Raji (cell line): ENCODE measurements at regions not wholly inside any gene's neighbourhood (a gene's known extent, or its start where the extent isn't known, plus 50 kb on each side); places are given as distances from the start of the nearest gene placed in this dataset.

ENCODE experiments used
- POLR2A ChIP-seq: IDR thresholded peaks from 2 replicates; pipeline ENCODE4 v1.6.1; 2011; ENCODE audit warnings: low read depth, low read length, control low read depth; ENCODE audit not compliant: insufficient read depth

DNA sequence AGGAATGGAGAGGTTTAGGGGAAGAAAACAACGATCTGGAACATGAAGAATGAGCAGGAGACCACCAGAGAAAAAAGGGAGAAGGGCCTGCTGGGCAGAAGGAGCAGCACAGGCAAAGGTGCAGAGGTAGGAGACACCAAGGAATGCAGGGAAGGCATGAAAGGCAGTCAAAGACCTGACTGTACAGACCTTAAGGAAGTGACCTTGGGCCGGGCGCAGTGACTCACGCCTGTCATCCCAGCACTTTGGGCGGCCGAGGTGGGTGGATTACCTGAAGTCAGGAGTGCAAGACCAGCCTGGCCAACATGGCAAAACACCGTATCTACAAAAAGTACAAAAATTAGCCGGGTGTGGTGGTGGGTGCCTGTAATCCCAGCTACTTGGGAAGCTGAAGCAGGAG is 157.7 kb upstream of the ATP10A start:
- TF ChIP-seq POLR2A = no peak

DNA sequence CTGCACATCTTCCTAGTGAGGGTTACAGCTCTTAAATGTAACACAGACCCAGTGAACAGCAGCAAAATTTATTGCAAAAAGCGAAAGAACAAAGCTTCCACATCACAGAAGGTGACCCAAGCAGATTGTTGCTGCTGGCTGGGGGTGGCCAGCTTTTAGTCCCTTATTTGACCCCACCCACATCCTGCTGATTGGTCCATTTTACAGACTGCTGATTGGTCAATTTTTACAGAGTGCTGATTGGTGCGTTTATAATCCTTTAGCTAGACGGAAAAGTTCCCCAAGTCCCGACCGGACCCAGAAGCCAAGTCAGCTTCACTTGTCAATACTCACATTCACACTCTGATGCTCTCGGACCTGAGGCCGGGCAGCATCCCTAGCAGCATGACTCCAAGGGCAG is 154.5 kb upstream of the ATP10A start:
- TF ChIP-seq POLR2A = no peak

DNA sequence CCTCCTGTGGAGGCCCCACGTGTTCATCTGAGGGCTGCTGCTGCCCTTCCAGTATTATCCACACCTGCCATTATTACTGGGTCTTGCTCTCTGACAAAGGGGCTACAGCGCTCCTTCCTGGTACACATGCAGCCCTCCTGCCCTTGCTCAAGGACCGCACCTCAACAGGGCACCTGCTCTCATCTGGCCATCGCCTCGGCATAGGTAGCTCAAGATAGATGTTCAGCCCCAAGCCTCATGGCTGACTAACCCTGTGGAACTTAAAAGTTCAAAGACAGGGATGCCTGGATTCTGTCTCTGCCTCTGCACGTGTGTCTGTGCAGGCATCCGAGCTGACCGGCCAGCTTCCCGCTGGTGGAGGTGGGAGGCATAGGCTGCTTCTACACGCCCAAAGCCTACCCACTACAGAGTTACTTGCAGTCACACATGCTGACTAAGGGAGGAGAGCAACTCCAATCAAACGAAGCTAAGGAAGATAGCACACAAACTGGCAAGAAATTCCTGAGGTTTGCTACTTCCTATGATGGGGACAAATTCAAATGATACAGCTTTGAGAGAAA is 152.5 kb upstream of the ATP10A start:
- TF ChIP-seq POLR2A = no peak

DNA sequence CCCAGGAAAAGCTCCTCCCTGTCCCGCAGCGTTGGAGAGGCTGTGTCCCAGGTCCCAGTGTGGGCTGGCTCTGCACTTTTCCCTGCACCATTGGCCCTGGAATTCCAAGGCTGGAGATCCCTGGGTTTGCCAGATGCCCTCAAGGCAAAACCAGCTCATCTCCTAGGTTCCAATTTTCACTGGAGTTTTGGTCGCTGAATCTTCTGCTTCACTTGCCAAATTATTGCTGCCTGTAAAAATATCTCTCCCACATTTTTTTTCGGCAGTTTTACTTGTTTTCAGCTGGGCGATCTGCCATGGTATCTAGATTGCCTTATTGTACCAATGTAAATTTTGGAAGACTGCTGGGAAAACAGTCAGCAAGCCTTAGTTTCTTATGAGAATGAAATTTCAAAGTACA is 150.9 kb upstream of the ATP10A start:
- no peak for TF ChIP-seq POLR2A

DNA sequence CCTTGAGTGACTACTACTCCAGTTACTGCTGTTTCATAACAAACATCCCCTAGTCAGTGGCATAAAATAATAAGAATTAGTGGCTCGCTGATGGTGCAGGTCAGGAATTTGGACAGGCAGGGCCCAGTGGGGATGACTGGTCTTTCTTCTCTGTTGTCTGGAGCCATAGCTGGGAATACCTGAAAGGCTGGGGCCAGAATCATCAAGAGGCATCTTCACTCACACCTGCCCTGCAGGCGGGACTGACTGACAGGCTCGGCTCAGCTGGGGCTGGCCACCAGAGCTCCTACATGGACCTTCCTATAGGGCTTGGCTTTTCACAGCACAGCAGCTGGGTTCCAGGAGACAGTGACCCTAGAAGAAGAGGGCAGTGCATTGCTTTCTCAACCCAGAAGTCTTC is 148.8 kb upstream of the ATP10A start:
- no peak for TF ChIP-seq POLR2A

DNA sequence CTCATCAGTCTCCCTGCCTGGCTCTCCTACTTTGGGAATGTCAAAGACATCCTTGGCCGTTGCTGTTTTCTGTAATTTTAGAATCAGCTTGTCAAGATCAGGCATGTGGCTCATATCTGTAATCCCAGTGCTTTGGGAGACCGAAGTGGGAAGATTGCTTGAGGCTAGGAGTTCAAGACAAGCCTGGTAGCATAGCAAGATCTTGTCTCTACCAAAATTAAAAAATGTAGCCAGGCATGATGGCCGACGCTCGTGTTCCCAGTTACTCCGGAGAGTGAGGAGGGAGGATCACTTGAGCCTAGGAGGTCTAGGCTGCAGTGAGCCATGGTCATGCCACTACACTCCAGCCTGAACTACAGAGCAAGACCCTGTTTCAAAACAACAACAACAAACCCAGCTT is 144.0 kb upstream of the ATP10A start:
- TF ChIP-seq POLR2A = no peak

DNA sequence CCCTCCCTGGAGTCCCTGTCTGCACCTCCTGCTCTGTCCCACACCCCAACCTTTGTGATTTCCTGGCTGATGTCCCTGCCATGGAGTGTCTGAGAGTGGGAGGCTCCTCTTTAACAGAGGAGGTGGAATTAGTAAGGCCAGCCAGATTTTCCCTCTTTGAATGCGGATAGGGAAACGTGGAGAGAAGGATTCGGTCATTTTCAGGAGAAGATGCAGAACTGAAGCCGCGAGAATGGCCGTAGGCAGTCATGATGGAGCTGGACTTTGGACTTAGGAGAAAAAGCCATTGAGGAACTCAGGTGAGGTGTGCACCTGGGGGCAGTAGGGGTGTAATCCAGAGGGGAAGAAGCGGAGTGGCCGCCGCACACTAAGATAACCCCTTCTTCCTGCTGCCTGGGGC is 138.1 kb upstream of the ATP10A start:
- no peak for TF ChIP-seq POLR2A

DNA sequence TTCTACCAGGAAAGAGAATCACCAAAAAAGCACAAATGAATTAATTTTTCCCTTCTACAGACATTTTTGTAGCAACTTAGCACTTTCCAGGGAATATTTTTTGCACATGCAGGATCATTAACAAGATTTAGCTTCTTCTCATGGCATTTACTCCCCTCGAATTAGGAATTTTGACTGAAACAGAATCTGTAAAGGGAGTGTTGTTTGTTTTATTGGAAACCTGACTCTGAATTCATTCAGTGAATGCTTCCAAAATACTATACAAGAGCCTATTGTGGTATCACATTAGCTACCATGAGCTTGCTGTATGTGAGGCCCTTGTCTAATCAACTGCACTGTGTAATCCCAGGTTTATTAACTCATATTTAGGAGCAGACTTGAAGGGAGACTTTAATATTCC is 130.4 kb upstream of the ATP10A start:
- TF ChIP-seq POLR2A = no peak

DNA sequence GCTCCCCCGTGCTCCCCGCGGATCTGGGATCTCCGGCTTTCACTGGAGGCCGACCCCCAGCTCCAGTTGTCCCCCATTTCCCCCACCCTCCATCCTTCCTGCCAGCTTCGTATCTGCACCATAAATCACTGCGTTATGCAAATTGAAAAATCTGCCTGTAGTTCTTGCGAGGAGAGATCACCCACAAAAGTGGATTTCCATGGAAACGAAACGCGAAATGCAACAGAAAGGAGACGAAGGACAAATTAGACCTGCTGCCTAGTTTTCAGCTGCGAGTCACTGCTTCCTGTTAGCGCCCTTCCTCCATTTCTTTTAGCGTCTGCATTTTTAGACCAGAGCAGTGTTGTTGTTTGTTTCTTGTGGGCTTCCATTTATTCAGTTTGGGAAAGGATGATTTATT is 127.1 kb upstream of the ATP10A start:
- no peak for TF ChIP-seq POLR2A

DNA sequence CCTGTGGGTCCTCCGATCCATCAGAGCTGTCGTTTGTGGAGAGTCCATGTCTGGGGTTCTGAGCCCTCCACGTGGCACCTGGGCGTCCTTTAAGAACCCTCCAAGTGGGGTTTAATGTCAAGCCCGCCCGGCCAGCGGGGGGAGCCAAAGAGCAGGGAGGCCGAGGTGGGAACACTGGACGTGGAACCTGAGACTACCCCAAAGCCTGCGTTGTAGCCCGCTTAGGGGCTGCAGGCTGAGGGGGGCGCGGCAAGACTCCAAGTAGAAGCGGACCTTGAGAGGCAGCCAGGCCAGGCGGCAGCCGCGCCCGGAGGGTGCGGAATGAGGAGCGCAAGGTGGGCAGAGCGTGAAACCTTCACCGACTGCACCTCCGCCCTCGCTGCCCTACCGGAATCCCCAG is 126.2 kb upstream of the ATP10A start:
- no peak for TF ChIP-seq POLR2A

DNA sequence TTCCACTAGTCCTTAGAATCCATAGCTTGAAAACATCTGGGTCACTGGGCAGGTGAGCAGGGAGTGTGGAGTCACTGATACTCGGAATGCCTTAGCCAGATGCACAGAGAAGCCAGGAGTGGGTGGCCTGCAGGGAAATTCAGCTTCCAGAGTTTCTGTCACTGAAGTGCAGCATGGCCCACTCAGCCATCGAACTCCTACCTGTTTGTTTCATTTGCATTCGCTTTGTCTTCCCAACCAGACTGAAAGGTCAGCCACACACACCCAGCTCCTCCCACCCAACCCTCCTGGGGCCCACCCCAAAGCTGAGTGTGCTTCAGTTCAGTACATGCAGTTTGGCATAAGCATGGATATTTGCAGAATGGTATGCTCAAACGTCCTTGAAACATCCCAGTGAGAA is 124.5 kb upstream of the ATP10A start:
- TF ChIP-seq POLR2A = no peak

DNA sequence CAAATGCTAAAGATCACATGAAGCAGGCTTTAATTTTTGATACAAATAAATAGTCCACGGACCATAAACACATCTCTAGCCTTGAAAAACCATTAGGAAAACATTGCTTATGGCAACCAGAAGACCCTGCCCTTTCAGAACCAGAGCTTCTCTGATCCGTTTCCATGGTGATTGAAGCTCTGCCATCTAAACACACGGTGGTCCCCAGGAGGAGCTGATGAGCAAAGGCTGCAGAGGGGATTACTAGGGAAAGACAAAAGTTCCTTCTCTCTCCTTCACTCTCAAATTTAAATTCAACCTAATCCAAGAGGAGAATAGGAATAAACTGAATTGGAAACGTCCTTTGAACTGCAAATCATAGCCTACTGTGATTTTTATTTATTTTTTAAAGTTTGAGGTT is 122.0 kb upstream of the ATP10A start:
- no peak for TF ChIP-seq POLR2A

DNA sequence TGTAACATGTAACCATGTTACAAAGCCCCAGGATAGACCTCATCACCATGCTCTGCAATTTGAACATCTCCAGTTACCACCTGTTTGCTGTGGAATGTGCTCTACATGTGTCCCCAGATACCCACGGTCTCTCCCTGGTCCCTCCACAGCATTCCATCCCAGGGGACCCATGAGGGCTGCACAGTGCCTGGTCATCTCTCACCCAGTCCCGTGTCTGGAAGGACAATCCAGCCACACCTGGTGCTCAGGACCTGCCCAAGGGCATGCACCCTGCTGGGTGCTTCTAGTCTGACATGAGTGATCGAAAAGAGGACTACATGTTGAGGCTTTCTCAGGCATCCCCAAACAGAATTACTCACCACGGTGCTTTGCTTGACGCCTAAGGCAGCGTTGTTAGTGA is 119.6 kb upstream of the ATP10A start:
- no peak for TF ChIP-seq POLR2A

DNA sequence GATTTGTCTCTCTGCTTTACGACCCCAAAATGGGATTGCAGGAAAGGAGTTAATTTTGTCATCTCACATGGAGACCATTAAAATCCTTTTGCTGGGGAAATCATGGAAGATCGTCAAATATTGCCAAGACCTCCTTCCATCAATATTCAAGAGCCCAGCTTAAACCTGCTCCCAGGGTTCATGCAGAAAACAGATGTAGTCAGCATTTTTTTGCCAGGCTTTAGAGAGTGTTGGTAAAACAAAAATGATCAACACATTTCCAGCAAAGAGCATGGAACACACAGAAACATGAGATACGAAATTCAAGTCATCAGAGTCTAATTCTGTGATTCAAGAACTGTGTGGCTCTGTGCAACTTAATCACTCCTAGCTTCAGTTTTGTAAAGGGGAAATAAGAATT is 118.0 kb upstream of the ATP10A start:
- no peak for TF ChIP-seq POLR2A

DNA sequence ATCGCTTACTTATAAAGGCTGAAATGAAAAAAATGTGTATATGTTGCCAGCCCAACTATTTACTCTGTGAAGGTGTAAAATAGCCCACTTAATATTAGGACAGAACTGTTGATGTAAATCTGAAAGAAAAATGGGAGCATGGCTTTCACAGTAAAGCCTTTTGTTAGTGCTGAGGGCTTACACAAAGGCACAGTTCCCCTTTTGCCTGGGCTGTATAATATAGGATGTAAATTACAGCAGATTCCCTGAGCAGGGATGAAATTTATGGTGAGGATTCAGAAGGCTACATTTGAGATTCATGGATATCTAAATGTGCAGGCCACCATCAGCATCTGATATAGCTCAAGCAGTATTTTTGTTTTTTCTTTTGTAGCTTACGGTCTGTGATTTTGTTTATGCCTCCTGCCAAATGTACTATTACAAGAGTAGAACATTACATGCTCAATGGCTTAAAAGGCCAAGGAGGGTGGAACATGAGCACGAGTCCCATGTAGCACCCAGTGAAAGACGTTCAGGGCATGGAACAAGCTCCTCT is 109.1 kb upstream of the ATP10A start:
- TF ChIP-seq POLR2A = no peak

DNA sequence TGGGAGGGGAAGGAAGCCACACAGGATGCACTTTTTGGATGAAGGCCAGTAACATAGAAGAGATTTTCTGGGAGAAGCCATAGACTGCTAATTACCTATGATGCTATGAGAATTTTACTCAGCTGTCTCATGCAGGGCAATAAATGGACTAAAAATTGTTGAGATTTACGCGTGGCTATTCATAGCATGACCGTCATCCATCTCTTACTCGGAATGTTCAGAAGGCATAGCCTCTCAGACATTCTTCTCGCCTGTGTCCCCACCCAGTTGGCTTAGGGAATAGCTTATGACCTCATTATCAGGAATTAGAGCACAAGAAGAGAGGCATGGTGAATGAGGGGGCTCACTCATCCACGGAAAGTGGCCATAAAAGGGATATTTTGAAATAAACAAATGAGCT is 107.9 kb upstream of the ATP10A start:
- no peak for TF ChIP-seq POLR2A

DNA sequence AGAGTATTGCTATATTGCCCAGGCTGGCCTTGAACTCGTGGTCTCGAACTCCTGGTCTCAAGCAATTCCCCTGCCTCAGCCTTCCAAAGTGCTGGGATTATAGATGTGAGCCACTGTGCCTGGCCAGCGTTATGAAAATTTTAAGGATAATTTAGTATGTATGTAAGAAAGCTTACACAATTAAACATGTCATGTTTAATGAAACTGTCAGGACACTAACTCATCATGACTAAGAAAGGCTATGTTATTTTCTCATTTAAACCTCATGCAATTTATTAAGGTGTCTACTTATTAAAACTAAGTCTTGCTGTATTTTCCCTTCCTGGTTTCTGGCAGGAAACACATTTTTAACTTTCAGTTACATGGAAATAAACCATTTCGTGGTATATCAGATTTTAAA is 106.8 kb upstream of the ATP10A start:
- no peak for TF ChIP-seq POLR2A
